ENCODE measurements at regions not wholly inside any gene's neighbourhood (a gene's known extent, or its start where the extent isn't known, plus 50 kb on each side); places are given as distances from the start of the nearest gene placed in this dataset.

DNA sequence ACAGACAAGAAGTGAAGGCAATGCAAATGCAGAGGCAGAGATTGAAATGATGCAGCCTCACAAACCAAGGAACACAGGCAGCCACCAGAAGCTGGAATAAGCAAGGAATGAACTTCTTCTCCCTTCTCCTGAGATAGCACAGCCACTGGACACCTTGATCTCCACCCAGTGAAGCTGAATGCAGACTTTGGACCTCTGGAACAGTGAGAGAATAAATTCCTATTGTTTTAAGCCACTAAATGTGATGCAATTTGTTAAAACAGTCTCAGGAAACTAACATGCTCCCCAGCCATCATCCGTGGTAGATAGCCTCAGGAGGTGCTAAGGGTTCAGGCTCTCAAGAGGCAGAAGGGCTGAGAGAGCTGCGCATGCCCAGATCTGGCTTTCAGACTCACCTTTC, 512.2 kb upstream of the ZNF608 start:
- intact Hi-C loops (cut with DNase I), result no loop called here

DNA sequence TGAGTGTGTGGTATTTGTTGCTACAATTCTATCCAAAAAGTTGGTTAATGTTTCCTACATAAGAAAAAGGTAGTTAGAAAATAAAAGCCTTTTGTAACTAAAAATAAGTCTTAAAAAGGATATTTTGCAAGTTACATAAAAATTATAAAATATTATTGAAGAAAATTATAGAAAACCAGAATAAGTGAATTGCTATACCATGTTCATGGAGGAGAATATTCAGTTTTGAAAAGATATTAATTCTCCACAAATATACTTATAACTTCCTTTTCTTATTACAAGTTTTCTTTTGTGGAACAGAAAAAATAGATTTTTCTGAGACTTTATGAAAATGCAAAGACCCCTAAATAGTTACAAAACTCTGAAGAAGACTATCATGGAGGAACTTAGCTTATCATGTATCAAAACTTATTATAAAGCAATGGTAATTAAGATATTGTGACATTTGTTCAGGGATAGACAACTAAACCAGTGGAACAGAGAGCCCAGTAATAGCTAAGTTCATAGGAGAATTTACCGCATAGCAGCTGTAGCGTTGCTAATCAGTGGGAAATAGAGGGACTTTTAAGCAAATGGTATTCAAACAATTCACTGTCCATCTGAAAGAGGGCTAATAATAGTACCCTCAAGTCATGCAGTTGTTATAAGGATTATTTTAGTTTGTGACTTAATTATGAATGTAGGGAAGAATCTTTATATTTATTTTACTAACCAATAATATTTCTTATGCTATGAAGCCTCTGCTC, 515.2 kb upstream of the ZNF608 start:
- H3K4me1 ChIP-seq (replicated peaks in 1 of 2), result no peaks in the 10 kb centered on the region
- no peaks in the 10 kb centered on the region for H3K27me3 ChIP-seq
- TF ChIP-seq, protein P1, sequence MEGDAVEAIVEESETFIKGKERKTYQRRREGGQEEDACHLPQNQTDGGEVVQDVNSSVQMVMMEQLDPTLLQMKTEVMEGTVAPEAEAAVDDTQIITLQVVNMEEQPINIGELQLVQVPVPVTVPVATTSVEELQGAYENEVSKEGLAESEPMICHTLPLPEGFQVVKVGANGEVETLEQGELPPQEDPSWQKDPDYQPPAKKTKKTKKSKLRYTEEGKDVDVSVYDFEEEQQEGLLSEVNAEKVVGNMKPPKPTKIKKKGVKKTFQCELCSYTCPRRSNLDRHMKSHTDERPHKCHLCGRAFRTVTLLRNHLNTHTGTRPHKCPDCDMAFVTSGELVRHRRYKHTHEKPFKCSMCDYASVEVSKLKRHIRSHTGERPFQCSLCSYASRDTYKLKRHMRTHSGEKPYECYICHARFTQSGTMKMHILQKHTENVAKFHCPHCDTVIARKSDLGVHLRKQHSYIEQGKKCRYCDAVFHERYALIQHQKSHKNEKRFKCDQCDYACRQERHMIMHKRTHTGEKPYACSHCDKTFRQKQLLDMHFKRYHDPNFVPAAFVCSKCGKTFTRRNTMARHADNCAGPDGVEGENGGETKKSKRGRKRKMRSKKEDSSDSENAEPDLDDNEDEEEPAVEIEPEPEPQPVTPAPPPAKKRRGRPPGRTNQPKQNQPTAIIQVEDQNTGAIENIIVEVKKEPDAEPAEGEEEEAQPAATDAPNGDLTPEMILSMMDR (IDR thresholded peaks at IDR 0.05), result no peak
- TF ChIP-seq POLR2A (IDR thresholded peaks at IDR 0.05), result no peak
- no peak overlapping the region for H3K27ac ChIP-seq
- H3K9me3 ChIP-seq (replicated peaks in 1 of 3), result no peaks in the 10 kb centered on the region
- WGBS, 4 donors, result 76 to 100% (median 97%) methylated on average over 2 of the region's 2 CpGs
- intact Hi-C loops (cut with DNase I), result no loop called here
- no peak overlapping the region for H3K4me3 ChIP-seq
- H3K36me3 ChIP-seq (replicated peaks in 1 of 2), result no peaks in the 10 kb centered on the region
- no peak for DNase-seq

More for the DNA sequence above, 512.2 kb upstream of the ZNF608 start:
- Histone ChIP-seq H3K4me1 (replicated peaks in 1 of 2) (no peaks in the 10 kb centered on the region), H3K36me3 (replicated peaks in 1 of 2) (no peaks in the 10 kb centered on the region), H3K4me3 (no peak overlapping the region), H3K27ac (no peak overlapping the region), H3K9me3 (replicated peaks in 1 of 3) (no peaks in the 10 kb centered on the region), H3K27me3 (no peaks in the 10 kb centered on the region)
- TF ChIP-seq, protein P1 (IDR thresholded peaks at IDR 0.05), result no peak
- TF ChIP-seq POLR2A (IDR thresholded peaks at IDR 0.05), result no peak
- 48 to 82% (median 73%) methylated on average over 2 of the region's 2 CpGs for WGBS, 4 donors
- no peak for DNase-seq

DNA sequence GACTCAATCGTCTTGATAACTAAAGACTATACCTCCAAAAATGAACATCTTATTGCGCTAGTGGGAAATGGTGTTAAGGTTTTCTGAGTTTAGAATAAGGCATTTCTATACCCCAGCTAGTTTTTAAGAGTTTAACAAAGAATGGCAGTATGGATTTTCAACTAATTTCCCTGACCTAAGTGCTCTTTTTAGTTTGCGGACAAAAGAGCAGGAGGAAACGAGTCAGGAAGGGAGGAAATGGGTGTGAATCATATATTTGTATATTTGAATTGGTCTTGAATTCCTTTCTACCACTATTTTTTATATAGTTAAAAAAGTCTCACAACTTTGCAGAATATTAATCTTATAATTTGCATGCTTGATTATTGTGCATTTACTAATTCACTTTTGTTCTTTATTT, 516.3 kb upstream of the ZNF608 start:
- H3K27me3 ChIP-seq, result no peaks in the 10 kb centered on the region
- H3K9me3 ChIP-seq (replicated peaks in 1 of 3), result no peaks in the 10 kb centered on the region
- TF ChIP-seq POLR2A (IDR thresholded peaks at IDR 0.05), result no peak
- TF ChIP-seq, protein P1 (IDR thresholded peaks at IDR 0.05), result no peak
- H3K4me1 ChIP-seq (replicated peaks in 1 of 2), result no peaks in the 10 kb centered on the region
- H3K27ac ChIP-seq, result no peak overlapping the region
- no peak overlapping the region for H3K4me3 ChIP-seq
- H3K36me3 ChIP-seq (replicated peaks in 1 of 2), result no peaks in the 10 kb centered on the region
- intact Hi-C loops (cut with DNase I), result no loop called here
- WGBS, 4 donors, result 80 to 91% (median 85%) methylated on average over 4 of the region's 4 CpGs
- no peak for DNase-seq

DNA sequence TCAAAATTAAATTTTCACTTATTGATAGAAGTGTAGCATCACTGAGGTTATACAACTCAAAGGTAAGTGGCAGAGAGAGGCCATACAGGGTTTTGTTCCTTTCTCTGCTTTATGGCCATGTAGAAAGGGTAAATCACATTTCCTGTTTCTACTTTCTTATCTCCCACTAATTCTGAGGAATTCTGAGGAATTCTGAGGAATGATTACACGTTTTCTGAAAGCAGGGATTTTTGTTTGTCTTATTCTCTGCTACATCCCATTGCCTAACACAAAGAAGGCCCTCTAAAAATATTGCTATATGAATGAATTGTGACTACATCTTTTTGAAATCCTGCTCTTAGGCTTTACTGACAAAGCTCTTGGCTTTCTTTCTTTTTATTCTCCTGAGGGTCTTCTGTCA, 516.9 kb upstream of the ZNF608 start:
- no peak overlapping the region for H3K4me3 ChIP-seq
- H3K27ac ChIP-seq, result no peak overlapping the region
- DNase-seq, result no peak
- no peaks in the 10 kb centered on the region for H3K27me3 ChIP-seq
- no peaks in the 10 kb centered on the region for H3K36me3 ChIP-seq (replicated peaks in 1 of 2)
- 45 to 71% (median 61%) methylated on average over 1 of the region's 1 CpG for WGBS, 4 donors
- no peaks in the 10 kb centered on the region for H3K9me3 ChIP-seq (replicated peaks in 1 of 3)
- intact Hi-C loops (cut with DNase I), result no loop called here
- TF ChIP-seq, protein P1 (IDR thresholded peaks at IDR 0.05), result no peak
- TF ChIP-seq POLR2A (IDR thresholded peaks at IDR 0.05), result no peak
- H3K4me1 ChIP-seq (replicated peaks in 1 of 2), result no peaks in the 10 kb centered on the region
